Ovary (tissue), 3 donors: ENCODE measurements at regions not wholly inside any gene's neighbourhood (a gene's known extent, or its start where the extent isn't known, plus 50 kb on each side); places are given as distances from the start of the nearest gene placed in this dataset.

ENCODE experiments used
- CTCF ChIP-seq, 3 donors: fragments of 450-650 bp in 2 of 3; fragments of 200-600 bp in 1 of 3; IDR thresholded peaks; one replicate each; pipeline versions ENCODE4 v1.5.1 to v1.8.0; 2016 to 2022; ENCODE audit warnings: antibody characterized with exemption in 3 of 3, mild to moderate bottlenecking in 1 of 3
- EP300 ChIP-seq: sonication (generic); formaldehyde crosslinking; IDR thresholded peaks from one replicate; pipeline ENCODE4 v1.6.1; 2017; ENCODE audit warnings: antibody characterized with exemption
- donor health status: DM: no; HTN: no; CAD: no.

GRCh38 chr3:94225148-94225865 lies 162.4 kb downstream of the NSUN3 start:
- TF ChIP-seq CTCF (IDR thresholded peaks at IDR 0.05) (no peak), EP300 (no peak)
